SK-N-SH (cell line): ENCODE measurements at regions not wholly inside any gene's neighbourhood (a gene's known extent, or its start where the extent isn't known, plus 50 kb on each side); places are given as distances from the start of the nearest gene placed in this dataset.

Experiments used
- CTCF ChIA-PET: fragments of 300-600, 350-600 bp; formaldehyde crosslinking; extraction: SDS; loops from one replicate; lab custom pipeline; 2021; lab: Yijun Ruan, JAX
- POLR2A ChIA-PET: fragments of 350-600 bp; sonication (Branson Sonifier 250); formaldehyde crosslinking; extraction: SDS; loops from one replicate; lab custom pipeline; 2020; ENCODE audit warnings: antibody characterized with exemption, inconsistent platforms; lab: Yijun Ruan, JAX
- DNase-seq: peaks from one replicate; pipeline ENCODE4 v3.0.0; 2012
- H2AFZ ChIP-seq: fragments of 200-600 bp; sonication (generic); 2 replicates; pipeline ENCODE4 v1.8.1; 2016; ENCODE audit warnings: antibody characterized with exemption, mild to moderate bottlenecking, low read depth
- H3F3A ChIP-seq: fragments of 200-600 bp; sonication (generic); replicated peaks from 2 replicates; pipeline ENCODE3; 2016; ENCODE audit warnings: antibody characterized with exemption, mild to moderate bottlenecking; ENCODE audit not compliant: insufficient read depth
- H3K27ac ChIP-seq, 2 experiments: fragments of 200-500 bp in 1 of 2; fragments of 200-600 bp in 1 of 2; sonication (Bioruptor generic) in 1 of 2; sonication (generic), shearing (Covaris generic) in 1 of 2; 2 replicates each; pipeline versions ENCODE4 v1.5.1 to v1.6.1; 2014 to 2016; ENCODE audit warnings: low read depth in 2 of 2, inconsistent platforms in 1 of 2, low read length in 1 of 2, mild to moderate bottlenecking in 1 of 2, mixed read lengths in 1 of 2
- H3K27me3 ChIP-seq: fragments of 200-600 bp; sonication (generic), shearing (Covaris generic); 2 replicates; pipeline ENCODE4 v1.6.1; 2016; ENCODE audit warnings: mixed run types; ENCODE audit not compliant: insufficient read depth
- H3K36me3 ChIP-seq, 2 experiments: fragments of 200-500 bp in 1 of 2; fragments of 200-600 bp in 1 of 2; sonication (Bioruptor generic) in 1 of 2; sonication (generic) in 1 of 2; replicated peaks in 1 of 2; 2 replicates each; pipeline versions ENCODE3 to v1.5.1; 2014 to 2016; ENCODE audit warnings: low read length in 1 of 2, mild to moderate bottlenecking in 1 of 2; ENCODE audit not compliant: insufficient read depth in 2 of 2, control insufficient read depth in 1 of 2
- H3K4me1 ChIP-seq, 2 experiments: fragments of 200-500 bp in 1 of 2; fragments of 200-600 bp in 1 of 2; sonication (Bioruptor generic) in 1 of 2; sonication (generic), shearing (Covaris generic) in 1 of 2; 2 replicates each; pipeline versions ENCODE4 v1.5.1 to v1.6.1; 2014 to 2016; ENCODE audit warnings: low read depth in 1 of 2, low read length in 1 of 2, mixed run types in 1 of 2; ENCODE audit not compliant: insufficient read depth in 2 of 2, control insufficient read depth in 1 of 2
- H3K4me2 ChIP-seq: fragments of 200-600 bp; sonication (generic), shearing (Covaris generic); 2 replicates; pipeline ENCODE4 v1.6.1; 2017; ENCODE audit warnings: mixed run types
- H3K4me3 ChIP-seq, 2 experiments: fragments of 200-500 bp in 1 of 2; fragments of 200-600 bp in 1 of 2; sonication (Bioruptor generic) in 1 of 2; sonication (generic), shearing (Covaris generic) in 1 of 2; 2 replicates each; pipeline versions ENCODE4 v1.5.1 to v1.8.1; 2014 to 2016; ENCODE audit warnings: low read depth in 2 of 2, inconsistent platforms in 1 of 2, low read length in 1 of 2, mild to moderate bottlenecking in 1 of 2, mixed read lengths in 1 of 2, moderate library complexity in 1 of 2
- H3K79me2 ChIP-seq: fragments of 200-600 bp; sonication (generic); 2 replicates; pipeline ENCODE4 v1.8.1; 2017; ENCODE audit warnings: mild to moderate bottlenecking; ENCODE audit not compliant: insufficient read depth
- H3K9ac ChIP-seq: fragments of 200-600 bp; sonication (generic); 2 replicates; pipeline ENCODE4 v1.6.1; 2017; ENCODE audit warnings: mixed run types
- H3K9me2 ChIP-seq: fragments of 200-600 bp; sonication (generic); 2 replicates; pipeline ENCODE4 v1.6.1; 2017; ENCODE audit warnings: mixed run types
- H3K9me3 ChIP-seq: fragments of 200-600 bp; sonication (generic); 2 replicates; pipeline ENCODE4 v1.6.1; 2017; ENCODE audit warnings: mixed run types, mild to moderate bottlenecking, moderate library complexity
- H4K20me1 ChIP-seq: fragments of 200-600 bp; sonication (generic); 2 replicates; pipeline ENCODE4 v1.6.1; 2017; ENCODE audit warnings: mild to moderate bottlenecking, mixed run types; ENCODE audit not compliant: insufficient read depth
- CTCF ChIP-seq: fragments of 200-600 bp; sonication (generic); IDR thresholded peaks from 2 replicates; pipeline ENCODE4 v1.6.1; 2017; ENCODE audit warnings: antibody characterized with exemption, mild to moderate bottlenecking, moderate library complexity
- ELF1 ChIP-seq: IDR thresholded peaks from 2 replicates; pipeline ENCODE4 v1.4.0; 2012
- EZH2phosphoT487 ChIP-seq: fragments of 200-600 bp; sonication (generic); IDR thresholded peaks from 2 replicates; pipeline ENCODE4 v1.6.1; 2017; ENCODE audit warnings: low read depth, mixed run types, mild to moderate bottlenecking, antibody characterized with exemption, moderate library complexity, borderline replicate concordance
- FOSL2 ChIP-seq: IDR thresholded peaks from 2 replicates; pipeline ENCODE4 v1.4.0; 2012; ENCODE audit warnings: low read depth, mild to moderate bottlenecking, moderate library complexity, borderline replicate concordance
- FOXJ3 ChIP-seq: sonication (generic); formaldehyde crosslinking; IDR thresholded peaks from 2 replicates; pipeline ENCODE4 v1.5.1; 2020; ENCODE audit warnings: mild to moderate bottlenecking, missing genetic modification reagents
- FOXM1 ChIP-seq: IDR thresholded peaks from 2 replicates; pipeline ENCODE4 v1.4.0; 2012; ENCODE audit warnings: low read depth, mild to moderate bottlenecking
- IRF3 ChIP-seq: fragments of 150-350 bp; IDR thresholded peaks from 2 replicates; pipeline ENCODE4 v1.6.1; 2016; ENCODE audit warnings: mild to moderate bottlenecking, low read depth, low read length
- JUND ChIP-seq: IDR thresholded peaks from 2 replicates; pipeline ENCODE4 v1.4.0; 2012
- MEF2A ChIP-seq: IDR thresholded peaks from 2 replicates; pipeline ENCODE4 v1.4.0; 2012; ENCODE audit warnings: low read depth, borderline replicate concordance
- NFIC ChIP-seq: IDR thresholded peaks from 2 replicates; pipeline ENCODE4 v1.4.0; 2012; ENCODE audit warnings: borderline replicate concordance
- POLR2AphosphoS5 ChIP-seq: IDR thresholded peaks from 2 replicates; pipeline ENCODE4 v1.6.1; 2012; ENCODE audit warnings: low read depth, low read length
- RCOR1 ChIP-seq: fragments of 150-350 bp; IDR thresholded peaks from 2 replicates; pipeline ENCODE4 v1.6.1; 2017; ENCODE audit warnings: antibody characterized with exemption, low read length
- RXRA ChIP-seq: IDR thresholded peaks from 2 replicates; pipeline ENCODE4 v1.4.0; 2012; ENCODE audit warnings: low read depth, mild to moderate bottlenecking, borderline replicate concordance
- SMC3 ChIP-seq: IDR thresholded peaks from 2 replicates; pipeline ENCODE4 v1.6.1; 2012; ENCODE audit warnings: low read depth, low read length, improper control_type of control experiment
- TCF12 ChIP-seq: IDR thresholded peaks from 2 replicates; pipeline ENCODE4 v1.4.0; 2012
- YY1 ChIP-seq: IDR thresholded peaks from 2 replicates; pipeline ENCODE4 v1.4.0; 2012; ENCODE audit warnings: low read depth, mild to moderate bottlenecking
- WGBS: methylation state at CpG from one replicate; pipeline ENCODE4 v1.1.6; 2017; ENCODE audit warnings: low lambda C conversion rate; 5-methylcytosine and 5-hydroxymethylcytosine counted together

GRCh38 chr14:26794731-26795130 is 196.9 kb upstream of the NOVA1 start:
- POLR2A ChIA-PET = no interaction called here
- no peak overlapping the region for H3K4me3 ChIP-seq
- 0% methylated on average over 2 of the region's 2 CpGs for WGBS
- no peaks in the 10 kb centered on the region for H3K79me2 ChIP-seq
- no peak overlapping the region for H3K27ac ChIP-seq
- no peak for TF ChIP-seq TCF12
- no peak for TF ChIP-seq ELF1
- TF ChIP-seq RCOR1 = no peak
- TF ChIP-seq JUND = no peak
- no peak for TF ChIP-seq POLR2AphosphoS5
- no peak for TF ChIP-seq FOXJ3 (CRISPR knock-in tag)
- TF ChIP-seq NFIC = no peak
- TF ChIP-seq CTCF = no peak
- no peak for TF ChIP-seq MEF2A
- no peak for TF ChIP-seq YY1
- no peak for TF ChIP-seq FOSL2
- TF ChIP-seq RXRA = no peak
- TF ChIP-seq IRF3 = no peak
- TF ChIP-seq EZH2phosphoT487 = no peak
- TF ChIP-seq FOXM1 = no peak
- TF ChIP-seq SMC3 = no peak
- H2AFZ ChIP-seq = no peak overlapping the region
- no peak for DNase-seq
- H3K9ac ChIP-seq = no peak overlapping the region
- H3K36me3 ChIP-seq = no peaks in the 10 kb centered on the region
- no peaks in the 10 kb centered on the region for H4K20me1 ChIP-seq
- H3K9me3 ChIP-seq = no peaks in the 10 kb centered on the region
- H3K9me2 ChIP-seq = no peaks in the 10 kb centered on the region
- H3K4me2 ChIP-seq = no peak overlapping the region
- CTCF ChIA-PET = no interaction called here
- no peaks in the 10 kb centered on the region for H3K4me1 ChIP-seq
- H3F3A ChIP-seq = no peaks in the 10 kb centered on the region
- no peaks in the 10 kb centered on the region; the same call in 1 of the 2 replicates for H3K27me3 ChIP-seq

- no peaks in the 10 kb centered on the region for H3K9me2 ChIP-seq
Measured at GRCh38 chr14:26808407-26808806, 210.6 kb upstream of the NOVA1 start.

More at GRCh38 chr14:26808407-26808806, 210.6 kb upstream of the NOVA1 start:
- no peak overlapping the region for H3K9ac ChIP-seq
- TF ChIP-seq IRF3 = no peak
- TF ChIP-seq, all 33 proteins: peak for 0
- Histone ChIP-seq H3K4me1 (no peaks in the 10 kb centered on the region), H3K27me3 (no peaks in the 10 kb centered on the region; the same call in 1 of the 2 replicates), H3K4me2 (no peak overlapping the region), H3F3A (no peaks in the 10 kb centered on the region), H3K9me3 (no peaks in the 10 kb centered on the region), H4K20me1 (no peaks in the 10 kb centered on the region), H3K4me3 (no peak overlapping the region), H3K79me2 (no peaks in the 10 kb centered on the region), H3K36me3 (no peaks in the 10 kb centered on the region), H2AFZ (no peak overlapping the region), H3K27ac (no peak overlapping the region)
- DNase-seq = no peak
- WGBS = 20% methylated on average over 1 of the region's 1 CpG
- POLR2A ChIA-PET = no interaction called here
- CTCF ChIA-PET = interaction anchor here (0.7 to 0.8 kb wide), 2 partner anchors 9 to 1273 kb away, joined by 3 to 4 read pairs; no protein-coding TSS in a partner anchor
